ENCODE measurements at regions not wholly inside any gene's neighbourhood (a gene's known extent, or its start where the extent isn't known, plus 50 kb on each side); places are given as distances from the start of the nearest gene placed in this dataset.

- no peak for TF ChIP-seq CTCF (IDR thresholded peaks at IDR 0.05; ENCODE audit: insufficient read depth, low read depth, low read length)
- TF ChIP-seq EZH2 (IDR thresholded peaks at IDR 0.05; ENCODE audit: insufficient read depth, low read length) = no peak
Measured at GRCh38 chr1:157252473-157252872, 114.3 kb upstream of the ETV3 start.
